GM20431 (cell line): ENCODE measurements at regions not wholly inside any gene's neighbourhood (a gene's known extent, or its start where the extent isn't known, plus 50 kb on each side); places are given as distances from the start of the nearest gene placed in this dataset.
"Not testable (repeated sequence)": the region's sequence is repeated elsewhere in the genome, so short reads cannot be mapped to it uniquely, and the experiment has no call there.

Experiments
- in situ Hi-C: fragments of 300-500 bp; cut with MseI, MboI; formaldehyde crosslinking; loops from one replicate; pipeline ENCODE4 v1.15.0; 2020; ENCODE audit warnings: low sequenced_read_pairs; ENCODE audit not compliant: unreplicated experiment

DNA sequence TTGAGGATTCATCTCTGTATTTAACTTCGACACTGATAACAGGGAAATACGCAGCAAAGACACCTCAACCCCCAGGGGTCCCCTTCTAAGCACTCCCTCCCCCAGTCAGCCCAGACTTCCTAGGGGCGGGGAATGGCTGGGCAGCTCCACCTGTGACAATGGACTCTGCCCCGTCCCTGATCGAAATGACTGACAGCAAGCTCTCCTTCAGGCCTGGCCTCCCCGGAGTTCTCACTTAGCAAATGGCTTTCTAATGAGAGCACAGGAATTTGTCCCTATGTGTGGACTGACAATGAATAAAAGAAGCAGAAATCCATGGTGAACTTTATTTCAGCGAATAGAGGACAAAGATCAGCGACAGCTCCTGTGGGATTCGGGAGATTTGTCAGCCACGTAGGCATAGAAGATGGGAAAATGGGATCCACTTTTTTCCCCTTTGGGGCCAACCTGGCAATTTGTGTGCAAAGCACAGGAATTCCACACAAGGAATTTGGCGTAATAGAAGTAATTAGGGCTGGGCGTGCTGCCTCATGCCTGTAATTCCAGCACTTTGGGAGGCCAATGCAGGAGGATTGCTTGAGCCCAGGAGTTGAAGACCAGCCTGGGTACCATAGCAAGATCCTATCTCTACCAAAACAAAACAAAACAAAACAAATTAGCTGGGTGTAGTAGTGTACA, 63.8 kb downstream of the TNFAIP2 start:
- in situ Hi-C loops, result no loop called here

DNA sequence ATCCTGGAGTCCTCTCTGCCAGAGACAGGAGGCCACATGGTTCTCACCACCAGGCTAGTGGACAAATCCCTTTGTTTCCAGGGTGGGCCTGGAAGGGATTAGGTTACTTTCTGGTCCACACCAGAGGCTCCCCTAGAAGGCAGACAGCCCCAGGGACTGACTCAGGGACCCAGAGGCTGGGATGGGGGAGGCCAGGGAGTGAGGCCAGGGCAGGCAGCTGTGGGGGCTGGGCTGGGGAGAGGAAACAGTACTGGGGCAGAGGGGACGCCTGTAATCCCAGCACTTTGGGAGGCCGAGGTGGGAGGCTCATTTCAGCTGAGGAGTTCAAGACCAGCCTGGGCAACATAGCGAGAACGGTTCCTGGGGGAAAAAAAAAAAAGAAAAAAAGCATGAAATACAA, 64.7 kb downstream of the TNFAIP2 start:
- in situ Hi-C loops, result no loop called here

DNA sequence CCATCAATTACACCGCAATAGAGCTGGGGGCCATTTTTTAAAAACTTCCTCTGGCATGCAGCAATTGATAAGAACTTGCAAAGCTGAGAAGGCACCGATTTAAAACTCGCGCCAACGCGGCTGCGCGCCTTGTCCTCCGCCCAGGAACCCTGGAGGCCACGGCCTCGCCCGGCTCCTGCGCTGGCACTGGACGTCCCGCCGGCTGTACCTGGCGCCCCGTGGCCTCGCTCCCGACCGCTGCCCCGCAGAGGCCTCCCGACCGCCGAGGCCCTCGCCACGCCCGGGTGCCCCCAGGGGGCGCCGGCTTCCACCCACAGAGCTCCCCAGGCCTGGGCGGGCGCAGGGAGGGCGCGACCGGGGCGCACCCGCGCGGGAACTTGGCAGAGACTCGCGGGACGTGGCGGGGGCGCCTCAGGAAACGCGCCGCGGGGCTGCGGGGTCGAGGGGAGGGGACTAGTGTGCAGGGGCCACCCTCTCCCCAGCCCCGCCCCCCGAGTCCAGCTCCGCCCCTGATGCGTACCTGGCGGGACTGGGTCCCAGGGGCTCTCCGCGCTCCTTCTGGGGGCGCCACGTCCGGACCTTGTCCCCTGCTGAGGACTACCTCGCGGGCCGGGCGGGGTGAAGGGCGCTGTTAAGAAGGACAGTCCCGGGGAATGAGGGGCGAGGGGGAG, 65.7 kb downstream of the TNFAIP2 start:
- in situ Hi-C loops, result no loop called here

DNA sequence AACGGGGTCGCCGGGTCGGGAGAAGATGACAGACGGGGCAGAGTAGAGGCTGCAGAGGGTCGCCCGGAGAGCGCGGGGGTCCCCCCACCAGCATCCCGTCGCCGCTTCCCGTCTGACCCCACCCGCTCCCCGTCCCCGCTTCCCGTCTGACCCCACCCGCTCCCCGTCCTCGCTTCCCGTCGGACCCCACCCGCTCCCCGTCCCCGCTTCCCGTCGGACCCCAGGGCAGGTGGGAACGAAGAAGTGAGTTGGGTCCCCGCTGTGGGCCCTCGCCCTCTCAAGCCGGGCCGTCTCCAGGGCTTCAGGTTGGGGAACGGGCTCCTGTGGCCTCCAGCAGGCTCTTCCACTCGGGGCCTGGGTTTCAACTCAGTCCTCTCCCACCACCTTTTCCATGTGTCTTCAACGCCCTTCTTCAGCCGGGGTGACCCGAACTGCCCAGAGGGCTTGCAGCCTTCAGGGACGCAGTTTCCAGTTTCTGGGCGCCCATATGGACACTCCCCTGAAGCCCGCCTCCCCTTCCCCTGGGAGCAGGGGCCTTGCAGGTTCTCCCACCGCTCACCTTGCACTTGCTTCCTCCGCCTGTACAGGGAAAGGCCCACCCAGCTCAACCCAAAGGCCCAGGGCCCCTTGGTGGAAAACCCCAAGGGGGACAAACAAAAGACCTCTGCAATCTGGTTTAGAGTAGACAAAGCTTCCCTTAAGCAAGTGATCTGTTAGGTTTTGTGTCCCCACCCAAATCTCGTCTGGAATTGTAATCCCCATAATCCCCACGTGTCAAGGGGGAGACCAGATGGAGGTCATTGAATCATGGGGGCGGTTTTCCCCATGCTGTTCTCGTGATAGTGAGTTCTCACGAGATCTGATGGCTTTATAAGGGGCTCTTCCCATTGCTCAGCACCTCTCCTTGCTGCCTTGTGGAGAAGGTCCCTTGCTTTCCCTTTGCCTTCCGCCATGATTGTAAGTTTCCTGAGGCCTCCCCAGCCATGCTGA, 66.5 kb downstream of the TNFAIP2 start:
- in situ Hi-C loops, result no loop called here

DNA sequence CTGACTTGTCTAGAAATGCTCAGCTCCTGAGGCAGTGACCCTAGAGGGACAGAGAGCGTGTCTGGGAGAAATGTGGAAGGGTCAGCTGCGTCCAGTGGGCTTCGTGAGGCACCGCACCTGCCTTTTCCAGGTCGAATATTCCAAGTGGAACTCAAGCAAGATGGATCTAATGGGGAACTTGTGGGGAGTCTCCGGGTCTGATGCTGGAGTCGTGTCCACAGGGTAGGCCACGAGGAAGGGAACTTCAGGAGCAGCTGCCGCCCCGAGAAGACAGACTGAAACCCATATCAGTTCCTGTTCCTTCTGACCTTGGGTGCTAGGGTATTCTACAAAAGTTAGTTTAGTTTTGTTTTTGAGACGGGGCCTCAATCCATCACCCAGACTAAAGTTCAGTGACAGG, 67.5 kb downstream of the TNFAIP2 start:
- in situ Hi-C loops, result no loop called here

DNA sequence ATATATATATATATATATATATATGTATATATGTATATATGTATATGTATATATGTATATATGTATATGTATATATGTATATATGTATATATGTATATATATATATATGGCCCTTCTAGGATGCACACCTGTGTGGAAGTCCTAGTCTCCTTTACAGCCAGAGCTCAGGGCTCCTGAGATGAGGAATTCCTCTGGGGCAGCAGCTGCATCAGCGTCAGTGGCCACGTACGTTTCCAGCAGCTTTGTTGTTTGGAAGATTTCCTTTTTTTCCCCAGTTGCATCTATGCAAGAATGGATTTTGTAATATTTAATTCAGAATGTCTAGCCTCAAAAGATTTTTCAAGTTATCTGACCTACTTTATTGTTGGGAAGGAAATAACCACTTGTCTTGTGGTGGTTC, 68.6 kb downstream of the TNFAIP2 start:
- in situ Hi-C loops, result no loop called here

DNA sequence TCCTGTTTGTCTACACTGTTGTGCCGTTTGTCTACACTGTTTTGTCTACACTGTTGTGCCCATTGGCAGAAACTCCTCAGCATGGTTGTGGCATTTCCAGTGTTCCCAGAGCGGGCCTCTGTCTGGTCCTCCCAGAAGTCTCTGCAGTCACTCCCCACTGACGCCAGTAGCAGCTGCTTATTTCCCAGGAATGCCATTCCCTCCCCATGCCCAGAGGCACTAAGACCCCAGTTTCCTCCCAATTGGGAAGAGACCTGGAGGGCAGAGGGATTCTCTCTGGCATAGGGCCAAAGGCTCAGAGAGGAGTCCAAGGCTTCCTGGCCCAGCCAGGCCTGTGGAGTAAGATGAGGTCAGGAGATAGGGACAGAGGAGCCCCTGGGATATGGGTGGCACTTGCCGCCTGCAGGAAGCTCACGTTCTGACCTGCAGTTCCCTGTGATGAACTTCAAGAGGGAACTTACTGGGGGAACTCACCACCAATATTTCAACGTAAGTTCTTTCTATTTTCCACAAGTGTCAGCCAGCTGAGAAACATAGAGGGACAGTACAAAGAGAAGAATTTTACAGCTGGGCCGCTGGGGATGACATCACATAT, 69.1 kb downstream of the TNFAIP2 start:
- in situ Hi-C loops, result no loop called here

DNA sequence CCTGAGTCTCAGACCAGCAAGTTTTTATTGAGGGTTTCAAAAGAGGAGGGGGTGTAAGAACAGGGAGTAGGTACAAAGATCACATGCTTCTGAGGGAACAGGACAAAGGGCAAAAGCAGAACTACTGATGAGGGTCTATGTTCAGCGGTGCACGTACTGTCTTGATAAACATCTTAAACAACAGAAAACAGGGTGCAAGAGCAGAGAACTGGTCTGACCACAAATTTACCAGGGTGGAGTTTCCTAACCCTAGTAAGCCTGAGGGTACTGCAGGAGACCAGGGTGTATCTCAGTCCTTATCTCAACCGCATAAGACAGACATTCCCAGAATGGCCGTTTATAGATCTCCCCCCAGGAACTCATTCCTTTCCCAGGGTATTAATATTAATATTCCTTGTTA, 69.6 kb downstream of the TNFAIP2 start:
- in situ Hi-C loops, result not testable (repeated sequence)

DNA sequence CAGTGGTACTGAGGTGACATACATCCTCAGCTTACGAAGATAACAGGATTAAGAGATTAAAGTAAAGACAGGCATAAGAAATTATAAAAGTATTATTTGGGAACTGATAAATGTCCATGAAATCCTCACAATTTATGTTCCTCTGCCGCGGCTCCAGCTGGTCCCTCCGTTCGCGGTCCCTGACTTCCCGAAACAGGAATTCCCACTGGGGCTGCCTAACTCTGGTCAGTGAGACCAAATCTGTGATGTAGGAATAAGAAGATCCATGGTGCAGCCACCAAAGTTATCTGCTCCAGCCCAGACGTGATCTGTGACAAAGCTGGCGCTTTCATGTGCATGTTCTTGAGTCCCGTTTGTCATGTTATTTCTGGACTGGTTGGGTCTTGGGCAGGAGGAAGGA, 70.2 kb downstream of the TNFAIP2 start:
- in situ Hi-C loops, result not testable (repeated sequence)

DNA sequence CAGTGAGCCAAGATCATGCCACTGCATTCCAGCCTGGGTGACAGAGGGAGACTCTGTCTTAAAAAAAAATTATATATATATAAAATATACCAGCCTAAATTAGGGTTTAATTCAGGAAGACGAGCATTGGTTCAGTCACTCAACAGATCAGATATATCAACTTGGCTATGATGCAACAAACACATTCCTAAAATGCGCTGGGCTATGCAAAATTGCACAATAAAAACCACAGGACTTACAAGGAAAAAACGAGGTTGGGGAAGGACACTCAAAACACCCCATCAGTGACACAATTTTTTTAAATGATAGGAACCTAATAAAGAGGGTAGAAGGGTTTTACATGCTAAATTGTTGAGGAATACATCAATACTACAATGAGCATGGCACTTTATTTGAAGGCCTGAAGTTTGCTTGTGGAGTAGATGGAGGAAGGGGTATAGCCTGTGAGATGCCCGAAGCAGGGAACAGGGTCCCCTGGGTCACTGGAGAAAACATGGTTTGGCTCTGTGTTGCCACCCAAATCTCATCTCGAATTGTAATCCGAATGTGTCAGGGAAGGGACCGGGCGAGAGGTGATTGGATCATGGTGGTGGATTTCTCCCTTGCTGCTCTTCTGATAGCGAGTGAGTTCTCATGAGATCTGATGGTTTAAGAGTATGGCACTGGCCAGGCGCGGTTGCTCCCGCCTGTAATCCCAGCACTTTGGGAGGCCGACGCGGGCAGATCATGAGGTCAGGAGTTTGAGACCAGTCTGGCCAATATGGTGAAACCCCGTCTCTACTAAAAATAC, 71.2 kb downstream of the TNFAIP2 start:
- in situ Hi-C loops, result no loop called here

DNA sequence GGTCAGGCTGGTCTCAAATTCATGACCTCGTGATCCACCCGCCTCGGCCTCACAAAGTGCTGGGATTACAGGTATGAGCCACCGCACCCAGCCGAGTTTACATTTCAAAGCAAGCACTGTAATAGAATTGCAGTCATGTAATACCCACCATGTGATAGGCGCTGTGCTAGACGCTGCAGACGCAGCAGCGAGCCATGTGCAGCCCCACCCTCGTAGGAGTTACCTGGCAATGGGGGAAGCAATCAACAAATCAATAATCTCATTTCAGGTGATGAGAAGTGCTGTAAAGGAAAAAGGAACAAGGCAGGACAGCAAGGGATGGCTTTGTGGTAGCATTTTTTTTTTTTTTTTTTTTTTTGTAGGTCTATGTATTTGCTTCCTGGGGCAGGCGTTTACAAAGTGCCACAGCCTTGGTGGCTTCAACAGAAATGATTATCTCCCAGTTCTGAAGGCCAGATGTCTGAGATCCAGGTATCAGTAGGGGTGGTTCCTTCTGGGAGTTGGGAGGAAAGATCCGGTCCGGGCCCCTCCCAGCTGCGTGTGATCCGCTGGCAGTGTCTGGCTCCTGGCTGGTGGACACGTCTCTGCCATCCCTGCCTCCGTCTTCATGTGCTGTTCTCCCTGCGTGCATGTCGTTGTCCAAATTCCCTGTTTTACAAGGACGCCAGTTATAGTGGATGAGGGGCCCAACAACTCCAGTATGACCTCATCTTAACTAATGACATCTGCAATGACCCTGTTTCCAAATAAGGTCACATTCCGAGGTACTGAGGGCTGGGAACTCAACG, 72.8 kb downstream of the TNFAIP2 start:
- in situ Hi-C loops, result no loop called here

DNA sequence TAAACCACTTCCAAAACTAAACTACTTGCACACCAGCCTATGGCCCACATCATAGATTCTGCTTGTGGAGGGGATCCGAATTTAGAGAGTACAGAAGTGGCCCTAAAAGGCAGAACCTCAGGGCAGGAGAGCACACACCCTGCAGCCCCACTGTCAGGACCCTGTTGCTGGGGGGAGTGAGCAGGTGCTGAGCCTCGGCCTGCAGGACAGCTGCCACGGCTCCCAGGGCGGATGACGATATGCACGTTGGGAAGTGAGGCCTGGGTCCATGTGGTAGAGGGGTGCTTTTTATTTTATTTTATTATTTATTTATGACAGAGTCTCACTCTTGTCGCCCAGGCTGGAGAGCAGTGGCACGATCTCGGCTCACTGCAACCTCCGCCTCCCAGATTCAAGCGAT, 73.5 kb downstream of the TNFAIP2 start:
- in situ Hi-C loops, result no loop called here

DNA sequence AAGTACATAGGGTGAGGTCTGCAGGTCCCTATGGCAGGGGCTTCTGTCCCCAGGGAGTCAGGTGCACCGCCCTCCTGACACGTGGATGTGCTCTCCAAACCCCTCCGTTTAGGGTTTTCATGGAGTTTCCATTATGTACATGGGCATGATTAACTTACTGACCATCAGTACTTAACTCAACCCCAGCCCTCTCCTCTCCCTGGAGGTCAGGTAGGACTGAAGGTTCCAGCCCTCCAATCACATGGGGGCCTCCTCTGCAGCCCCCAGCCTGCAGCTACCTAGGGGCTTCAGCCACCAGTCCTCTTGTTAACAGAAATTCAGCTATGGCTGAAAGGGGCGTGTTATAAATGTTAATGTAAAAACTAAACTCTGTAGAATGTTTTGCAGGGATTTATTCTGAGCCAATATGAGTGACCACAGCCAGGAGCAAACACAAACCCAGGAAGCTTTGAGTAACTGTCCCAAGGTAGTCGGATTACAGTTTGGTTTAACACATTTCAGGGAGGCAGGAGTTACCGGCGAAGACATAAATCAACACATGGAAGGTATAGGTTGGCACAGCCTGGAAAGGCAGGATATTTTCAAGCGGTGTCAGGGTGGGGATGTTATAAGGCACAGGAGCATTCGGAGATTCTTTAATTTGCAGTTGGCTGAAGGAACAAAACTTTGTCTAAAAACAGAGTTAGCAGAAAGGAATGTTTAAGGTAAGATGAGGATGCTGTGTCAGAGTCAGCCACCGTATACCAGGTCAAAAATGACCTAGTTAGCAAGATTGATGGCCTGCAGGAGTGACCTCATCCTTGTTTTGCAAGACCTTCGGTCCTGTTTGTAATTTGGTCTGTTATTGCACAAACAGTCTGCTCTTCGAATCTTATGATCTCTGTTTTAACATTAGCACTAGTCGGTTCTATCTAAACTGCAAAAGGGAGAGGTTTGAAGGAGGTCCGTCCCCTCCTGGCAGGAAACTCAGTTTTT, 75.2 kb downstream of the TNFAIP2 start:
- in situ Hi-C loops, result no loop called here

DNA sequence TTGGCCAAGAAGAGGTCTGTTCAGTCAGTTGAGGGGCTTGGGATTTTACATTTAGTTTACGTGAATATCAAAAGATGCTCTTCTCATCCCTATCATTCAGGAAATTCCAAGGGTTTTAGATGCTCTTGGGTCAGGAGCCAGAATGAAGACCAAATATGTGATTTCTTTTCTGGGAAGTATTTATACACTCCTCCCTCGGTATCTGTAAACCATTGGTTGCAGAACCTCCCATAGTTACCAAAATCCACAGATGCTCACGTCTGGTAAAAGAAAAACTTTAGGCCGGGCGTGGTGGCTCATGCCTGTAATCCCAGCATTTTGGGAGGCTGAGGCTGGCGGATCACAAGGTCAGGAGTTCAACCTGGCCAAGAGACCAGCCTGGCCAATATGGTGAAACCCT, 75.9 kb downstream of the TNFAIP2 start:
- in situ Hi-C loops, result no loop called here

DNA sequence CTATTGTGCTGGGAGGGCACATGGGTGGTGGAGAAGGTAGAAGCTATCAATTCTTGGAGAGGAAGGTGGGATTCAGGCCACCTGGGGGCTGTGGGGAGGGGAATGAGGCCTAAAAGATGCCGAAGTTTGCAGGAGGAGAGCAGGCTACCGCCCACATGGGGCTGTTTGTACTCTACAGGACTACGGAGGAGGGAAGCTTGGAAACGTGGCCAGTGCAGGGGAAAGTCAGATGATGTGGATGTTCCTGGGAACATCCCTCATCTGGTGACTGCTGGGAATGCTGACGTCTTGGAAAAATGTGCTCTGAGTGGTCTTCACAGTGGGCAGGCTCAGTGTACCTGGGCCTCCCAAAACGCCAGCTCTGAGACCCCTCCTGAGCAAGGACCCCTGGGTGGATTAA, 78.5 kb downstream of the TNFAIP2 start:
- in situ Hi-C loops, result no loop called here

DNA sequence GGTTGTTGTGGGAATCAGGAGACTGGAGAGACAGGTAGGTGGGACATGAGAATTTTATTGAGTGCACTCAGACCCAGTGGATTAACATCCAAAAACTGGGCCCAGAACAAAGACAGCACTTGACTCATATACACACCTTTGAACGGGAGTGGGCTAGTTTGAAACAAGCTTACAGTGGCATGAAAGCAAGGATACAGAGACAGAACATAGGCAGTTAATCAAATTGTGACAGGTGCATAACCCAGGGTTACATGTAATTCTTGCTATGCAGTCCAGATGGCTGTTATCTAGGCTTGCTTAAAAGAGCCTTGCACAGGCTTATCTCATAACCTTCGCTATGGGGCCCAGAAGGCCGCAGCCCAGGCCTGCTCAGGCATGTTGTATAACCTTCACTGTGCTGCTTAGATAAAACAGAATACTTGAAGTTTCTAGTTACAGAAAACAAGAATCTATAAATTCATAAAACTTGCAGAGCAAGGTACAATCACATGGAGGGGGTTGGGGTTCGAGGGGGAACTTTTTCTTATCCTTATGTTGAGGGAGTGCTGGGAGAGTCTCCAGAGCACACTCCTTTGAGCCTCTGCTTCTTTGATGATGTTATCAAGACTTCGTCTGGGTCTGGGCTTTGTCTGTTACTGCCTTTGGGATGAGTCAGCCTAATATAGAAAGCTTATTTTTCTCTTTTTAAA, 81.7 kb downstream of the TNFAIP2 start:
- in situ Hi-C loops, result no loop called here

DNA sequence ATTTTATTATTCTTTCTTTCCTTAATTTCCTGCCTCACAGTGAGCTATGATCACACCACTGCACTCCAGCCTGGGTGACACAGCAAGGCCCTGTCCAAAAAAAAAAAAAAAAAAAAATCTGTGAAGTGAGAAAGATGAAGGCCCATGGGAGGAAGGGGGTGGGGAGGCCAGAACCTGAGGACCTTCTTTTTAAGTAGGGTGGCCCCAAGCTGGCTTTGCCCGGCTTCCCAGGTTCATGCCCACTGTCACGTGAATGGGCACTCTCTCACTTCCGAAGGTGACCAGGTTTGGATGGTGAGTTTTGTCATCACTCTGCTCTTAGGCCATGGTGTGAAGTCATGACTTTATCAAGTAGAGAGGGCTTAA, 82.3 kb downstream of the TNFAIP2 start:
- in situ Hi-C loops, result no loop called here
